Cardiac fibroblast (primary cell): ENCODE measurements at regions not wholly inside any gene's neighbourhood (a gene's known extent, or its start where the extent isn't known, plus 50 kb on each side); places are given as distances from the start of the nearest gene placed in this dataset.

Source experiments
- DNase-seq, 2 donors: peaks; one replicate each; pipeline versions ENCODE4 v3.0.0 to v3.0.0-alpha.2; 2010; ENCODE audit warnings: low read depth in 2 of 2
- H3K4me3 ChIP-seq, 2 donors: replicated peaks in 1 of 2; 1 replicate in 1 of 2; 2 replicates in 1 of 2; pipeline ENCODE4 v1.5.1; 2011; ENCODE audit warnings: low read depth in 2 of 2, low read length in 2 of 2, mild to moderate bottlenecking in 2 of 2, moderate library complexity in 1 of 2
- CTCF ChIP-seq: IDR thresholded peaks from one replicate; pipeline ENCODE4 v1.5.1; 2011; ENCODE audit warnings: low read depth, mild to moderate bottlenecking, low read length, inconsistent platforms

- H3K4me3 ChIP-seq: no peak overlapping the region
- no peak for TF ChIP-seq CTCF
- DNase-seq: no peak
Measured at GRCh38 chr10:127797339-127797738, 60.4 kb downstream of the FOXI2 start.

GRCh38 chr10:127798111-127798510 is 61.1 kb downstream of the FOXI2 start:
- no peak for TF ChIP-seq CTCF
- H3K4me3 ChIP-seq: no peak overlapping the region
- DNase-seq: no peak

- H3K4me3 ChIP-seq: no peak overlapping the region
- TF ChIP-seq CTCF: no peak
- DNase-seq: no peak
Measured at GRCh38 chr10:127801302-127801701, 64.3 kb downstream of the FOXI2 start.

GRCh38 chr10:127802531-127803095 is 65.6 kb downstream of the FOXI2 start:
- no peak for DNase-seq
- H3K4me3 ChIP-seq: no peak overlapping the region

GRCh38 chr10:127804696-127805095 is 67.7 kb downstream of the FOXI2 start:
- no peak overlapping the region for H3K4me3 ChIP-seq
- no peak for TF ChIP-seq CTCF
- no peak for DNase-seq

More at GRCh38 chr10:127802531-127803095, 65.6 kb downstream of the FOXI2 start:
- no peak for TF ChIP-seq CTCF

GRCh38 chr10:127805950-127806349 is 69.0 kb downstream of the FOXI2 start:
- no peak for TF ChIP-seq CTCF
- no peak overlapping the region for H3K4me3 ChIP-seq
- DNase-seq: no peak

- no peak for DNase-seq
- TF ChIP-seq CTCF: no peak
- H3K4me3 ChIP-seq: no peak overlapping the region
Measured at GRCh38 chr10:127812041-127812440, 75.1 kb downstream of the FOXI2 start.
